ENCODE measurements at regions not wholly inside any gene's neighbourhood (a gene's known extent, or its start where the extent isn't known, plus 50 kb on each side); places are given as distances from the start of the nearest gene placed in this dataset.
A peak's percentile ranks its signal among the peaks of the same experiment; 100 is the strongest.

GRCh38 chr12:92561543-92561899, 141.3 kb upstream of the PLEKHG7 start:
- H3K4me3 Mint-ChIP-seq = no peak overlapping the region
- H3K27ac Mint-ChIP-seq = no peak overlapping the region
- no peak for DNase-seq
- CTCF ChIA-PET = interaction anchor here (0.5 kb wide), 1 partner anchor 16 kb away, joined by 3 read pairs; no protein-coding TSS in a partner anchor
- peaks cover 35% of the 10 kb centered on the region for H3K4me1 Mint-ChIP-seq
- H3K9me3 Mint-ChIP-seq = peaks cover 32% of the 10 kb centered on the region
- peaks cover 29% of the 10 kb centered on the region for H3K36me3 Mint-ChIP-seq
- no peaks in the 10 kb centered on the region for H3K27me3 Mint-ChIP-seq

GRCh38 chr12:92560713-92561542, 141.9 kb upstream of the PLEKHG7 start:
- peaks cover 32% of the 10 kb centered on the region for H3K9me3 Mint-ChIP-seq
- H3K27ac Mint-ChIP-seq = no peak overlapping the region
- H3K27me3 Mint-ChIP-seq = no peaks in the 10 kb centered on the region
- H3K4me1 Mint-ChIP-seq = peaks cover 37% of the 10 kb centered on the region
- CTCF ChIA-PET = interaction anchor here (0.5 kb wide), 1 partner anchor 15 kb away, joined by 3 read pairs; no protein-coding TSS in a partner anchor
- DNase-seq = no peak
- peaks cover 26% of the 10 kb centered on the region for H3K36me3 Mint-ChIP-seq
- H3K4me3 Mint-ChIP-seq = no peak overlapping the region

GRCh38 chr12:92558806-92559205, 144.0 kb upstream of the PLEKHG7 start:
- H3K36me3 Mint-ChIP-seq = peaks cover 19% of the 10 kb centered on the region
- H3K9me3 Mint-ChIP-seq = peaks cover 23% of the 10 kb centered on the region
- CTCF ChIA-PET = no interaction called here
- no peak overlapping the region for H3K27ac Mint-ChIP-seq
- DNase-seq = no peak
- H3K4me3 Mint-ChIP-seq = no peak overlapping the region
- H3K4me1 Mint-ChIP-seq = peaks cover 51% of the 10 kb centered on the region
- no peaks in the 10 kb centered on the region for H3K27me3 Mint-ChIP-seq

GRCh38 chr12:92558215-92558773, 144.5 kb upstream of the PLEKHG7 start:
- no peaks in the 10 kb centered on the region for H3K27me3 Mint-ChIP-seq
- H3K36me3 Mint-ChIP-seq = peaks cover 19% of the 10 kb centered on the region
- H3K4me3 Mint-ChIP-seq = no peak overlapping the region
- no peak for DNase-seq
- CTCF ChIA-PET = interaction anchor here (0.6 to 1.2 kb wide), 2 partner anchors 11 to 14 kb away, joined by 4 to 5 read pairs; no protein-coding TSS in a partner anchor
- H3K9me3 Mint-ChIP-seq = peaks cover 23% of the 10 kb centered on the region
- peaks cover 51% of the 10 kb centered on the region for H3K4me1 Mint-ChIP-seq
- no peak overlapping the region for H3K27ac Mint-ChIP-seq

- H3K4me1 Mint-ChIP-seq = peaks cover 51% of the 10 kb centered on the region
- no peak for DNase-seq
- peaks cover 21% of the 10 kb centered on the region for H3K9me3 Mint-ChIP-seq
- no peak overlapping the region for H3K4me3 Mint-ChIP-seq
- peak overlapping the region; percentile 89 for H3K27ac Mint-ChIP-seq
- peaks cover 19% of the 10 kb centered on the region for H3K36me3 Mint-ChIP-seq
- no peaks in the 10 kb centered on the region for H3K27me3 Mint-ChIP-seq
- CTCF ChIA-PET = interaction anchor here (1.0 to 1.6 kb wide), 5 partner anchors 10 to 53 kb away, joined by 3 to 5 read pairs (median 4); no protein-coding TSS in a partner anchor
These were observed 145.4 kb upstream of the PLEKHG7 start for GRCh38 chr12:92557422-92557724.

GRCh38 chr12:92556637-92557421, 146.0 kb upstream of the PLEKHG7 start:
- Mint-ChIP-seq H3K36me3 (peaks cover 19% of the 10 kb centered on the region), H3K27me3 (no peaks in the 10 kb centered on the region), H3K9me3 (peaks cover 17% of the 10 kb centered on the region), H3K4me1 (peaks cover 47% of the 10 kb centered on the region), H3K27ac (peak overlapping the region; percentile 89), H3K4me3 (peak overlapping the region; percentile 19)
- CTCF ChIA-PET = interaction anchor here (0.5 to 1.6 kb wide), 7 partner anchors 9 to 158 kb away, joined by 3 to 5 read pairs (median 4); no protein-coding TSS in a partner anchor
- DNase-seq = no peak

- DNase-seq = no peak
- Mint-ChIP-seq H3K9me3 (peaks cover 16% of the 10 kb centered on the region), H3K27ac (peak overlapping the region; percentile 89), H3K4me1 (peaks cover 46% of the 10 kb centered on the region), H3K4me3 (peak overlapping the region; percentile 19), H3K27me3 (no peaks in the 10 kb centered on the region), H3K36me3 (peaks cover 15% of the 10 kb centered on the region)
- CTCF ChIA-PET = interaction anchor here (0.5 to 1.6 kb wide), 4 partner anchors 8 to 157 kb away, joined by 3 to 5 read pairs (median 4); no protein-coding TSS in a partner anchor
These were observed 146.6 kb upstream of the PLEKHG7 start for GRCh38 chr12:92556141-92556540.

- Mint-ChIP-seq H3K4me1 (peaks cover 46% of the 10 kb centered on the region), H3K27ac (no peak overlapping the region), H3K36me3 (peaks cover 9% of the 10 kb centered on the region), H3K4me3 (no peak overlapping the region), H3K27me3 (no peaks in the 10 kb centered on the region), H3K9me3 (peaks cover 5% of the 10 kb centered on the region)
- DNase-seq = no peak
- CTCF ChIA-PET = no interaction called here
These were observed 148.4 kb upstream of the PLEKHG7 start for GRCh38 chr12:92554158-92555073.

- Mint-ChIP-seq H3K4me1 (peaks cover 38% of the 10 kb centered on the region), H3K27ac (no peak overlapping the region), H3K27me3 (no peaks in the 10 kb centered on the region), H3K4me3 (no peak overlapping the region), H3K9me3 (peaks cover 7% of the 10 kb centered on the region), H3K36me3 (peaks cover 13% of the 10 kb centered on the region)
- DNase-seq = no peak
- CTCF ChIA-PET = no interaction called here
These were observed 149.4 kb upstream of the PLEKHG7 start for GRCh38 chr12:92553389-92553788.

- CTCF ChIA-PET = no interaction called here
- Mint-ChIP-seq H3K27me3 (no peaks in the 10 kb centered on the region), H3K9me3 (peaks cover 7% of the 10 kb centered on the region), H3K4me3 (no peak overlapping the region), H3K4me1 (peaks cover 32% of the 10 kb centered on the region), H3K27ac (no peak overlapping the region), H3K36me3 (peaks cover 13% of the 10 kb centered on the region)
- no peak for DNase-seq
These were observed 150.2 kb upstream of the PLEKHG7 start for GRCh38 chr12:92552412-92553108.

- CTCF ChIA-PET = no interaction called here
- Mint-ChIP-seq H3K4me3 (no peak overlapping the region), H3K9me3 (peaks cover 3% of the 10 kb centered on the region), H3K36me3 (peaks cover 7% of the 10 kb centered on the region), H3K27ac (no peak overlapping the region), H3K4me1 (peaks cover 26% of the 10 kb centered on the region), H3K27me3 (no peaks in the 10 kb centered on the region)
- DNase-seq = no peak
These were observed 150.9 kb upstream of the PLEKHG7 start for GRCh38 chr12:92551853-92552397.

- CTCF ChIA-PET = no interaction called here
- Mint-ChIP-seq H3K4me1 (peaks cover 19% of the 10 kb centered on the region), H3K9me3 (peaks cover 3% of the 10 kb centered on the region), H3K27me3 (no peaks in the 10 kb centered on the region), H3K36me3 (peaks cover 6% of the 10 kb centered on the region), H3K27ac (no peak overlapping the region), H3K4me3 (no peak overlapping the region)
- no peak for DNase-seq
These were observed 151.6 kb upstream of the PLEKHG7 start for GRCh38 chr12:92551210-92551609.

- H3K36me3 Mint-ChIP-seq = peaks cover 6% of the 10 kb centered on the region
- no peak for DNase-seq
- peaks cover 3% of the 10 kb centered on the region for H3K9me3 Mint-ChIP-seq
- no peak overlapping the region for H3K4me3 Mint-ChIP-seq
- peaks cover 14% of the 10 kb centered on the region for H3K4me1 Mint-ChIP-seq
- H3K27me3 Mint-ChIP-seq = no peaks in the 10 kb centered on the region
- CTCF ChIA-PET = no interaction called here
- H3K27ac Mint-ChIP-seq = no peak overlapping the region
These were observed 152.1 kb upstream of the PLEKHG7 start for GRCh38 chr12:92550661-92551060.

Data from activated naive CD4-positive, alpha-beta T cell treated with anti-CD3 and anti-CD28 coated beads, Interleukin-2, amount 10 ng/mL, durations not matched to agents 7 days and 5 days (primary cell).